ENCODE measurements at regions not wholly inside any gene's neighbourhood (a gene's known extent, or its start where the extent isn't known, plus 50 kb on each side); places are given as distances from the start of the nearest gene placed in this dataset.

GRCh38 chr2:41903474-41904135, 144.2 kb upstream of the PKDCC start:
- no peak for DNase-seq

DNA sequence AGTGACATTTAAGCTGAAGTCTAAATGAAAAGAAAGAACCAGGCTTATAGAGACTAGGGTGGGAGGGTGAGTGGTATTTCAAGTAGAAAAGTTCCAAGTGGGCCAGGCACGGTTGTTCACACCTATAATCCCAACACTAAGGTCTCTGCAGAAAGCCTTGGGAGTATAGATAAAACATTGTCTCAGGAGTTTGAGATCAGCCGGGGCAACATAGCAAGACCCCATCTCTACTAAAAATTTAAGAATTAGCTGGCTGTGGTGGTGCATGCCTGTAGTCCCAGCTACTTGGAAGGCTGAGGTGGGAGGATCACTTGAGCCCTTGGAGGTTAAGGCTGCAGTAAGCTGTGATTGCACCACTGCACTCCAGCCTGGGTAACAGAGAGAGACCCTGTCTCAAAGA, 143.4 kb upstream of the PKDCC start:
- no peak for DNase-seq

- no peak for DNase-seq
Observed at GRCh38 chr2:41905597-41906337, 142.1 kb upstream of the PKDCC start.

GRCh38 chr2:41906338-41906725, 141.5 kb upstream of the PKDCC start:
- DNase-seq = no peak

DNA sequence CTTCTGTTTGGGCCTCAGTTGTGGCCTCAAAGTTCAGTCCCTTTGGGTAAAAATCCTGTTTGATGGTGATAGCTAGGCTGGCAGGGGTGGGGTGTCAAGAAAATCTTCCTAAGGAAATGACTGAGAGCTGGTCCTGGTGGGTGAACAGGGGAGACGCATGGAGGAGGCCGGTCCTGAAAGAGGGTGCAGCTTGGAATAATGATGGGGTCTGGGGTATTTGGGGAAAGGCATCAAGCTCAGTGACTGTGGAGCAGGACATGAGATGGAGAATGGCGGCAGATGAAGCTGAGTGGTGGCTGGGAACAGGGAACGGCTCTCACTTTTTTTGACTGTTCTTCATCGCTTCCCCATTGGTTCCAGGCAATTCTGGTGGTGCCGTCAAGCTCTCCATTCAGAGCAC, 140.7 kb upstream of the PKDCC start:
- DNase-seq = no peak

DNA sequence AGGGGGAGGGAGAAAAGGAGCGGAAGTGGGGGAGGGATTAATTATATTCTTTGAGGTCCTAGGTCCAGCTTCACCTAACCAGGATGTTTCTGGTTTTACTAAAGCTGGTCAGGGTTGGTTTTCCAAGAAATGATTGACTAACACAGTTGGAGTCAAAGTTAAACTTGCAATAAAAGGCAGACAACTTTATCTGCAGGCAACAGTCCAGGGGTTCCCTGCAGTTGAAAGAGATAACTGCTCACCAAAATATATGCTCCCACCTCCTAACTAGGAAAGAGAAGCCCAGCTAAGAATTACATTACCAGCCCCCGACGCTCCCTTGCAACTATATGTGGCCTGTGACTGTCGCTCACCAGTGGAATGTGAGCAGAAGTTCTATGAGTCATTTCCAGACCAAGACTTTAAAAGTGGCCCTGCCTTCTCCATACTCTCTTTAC, 140.0 kb upstream of the PKDCC start:
- no peak for DNase-seq

GRCh38 chr2:41908349-41908748, 139.5 kb upstream of the PKDCC start:
- no peak for DNase-seq

- DNase-seq = no peak
Observed at GRCh38 chr2:41909584-41909983, 138.2 kb upstream of the PKDCC start.

- no peak for DNase-seq
Observed at GRCh38 chr2:41910126-41910525, 137.7 kb upstream of the PKDCC start.

- no peak for DNase-seq
Observed at GRCh38 chr2:41911033-41911432, 136.8 kb upstream of the PKDCC start.

GRCh38 chr2:41912337-41912736, 135.5 kb upstream of the PKDCC start:
- no peak for DNase-seq

GRCh38 chr2:41912776-41913175, 135.0 kb upstream of the PKDCC start:
- no peak for DNase-seq

GRCh38 chr2:41913311-41913710, 134.5 kb upstream of the PKDCC start:
- DNase-seq = no peak

- DNase-seq = no peak
Observed at GRCh38 chr2:41913921-41914609, 133.8 kb upstream of the PKDCC start.

- DNase-seq = no peak
Observed at GRCh38 chr2:41914936-41915335, 132.9 kb upstream of the PKDCC start.

- DNase-seq = no peak
Observed at GRCh38 chr2:41916177-41916576, 131.6 kb upstream of the PKDCC start.

DNA sequence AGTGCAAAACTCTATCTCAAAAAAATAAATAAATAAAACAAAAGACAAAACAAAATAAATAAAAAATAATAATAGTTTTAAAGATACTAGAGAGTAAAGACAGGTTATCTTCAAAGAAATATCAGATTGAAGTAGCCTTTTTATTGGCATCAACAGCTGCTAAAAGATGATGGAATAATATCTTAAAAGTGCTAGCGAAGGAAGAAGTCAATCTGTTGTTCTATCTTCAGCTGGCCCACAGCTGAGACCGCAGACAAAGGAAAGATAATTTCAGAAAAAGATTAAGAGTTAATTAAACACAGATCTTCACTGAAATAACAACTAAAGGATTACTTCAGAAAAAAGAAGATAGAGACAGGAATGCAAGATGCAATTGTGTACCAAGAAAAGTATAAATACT, 130.2 kb upstream of the PKDCC start:
- no peak for DNase-seq

- no peak for DNase-seq
Observed at GRCh38 chr2:41919135-41919534, 128.7 kb upstream of the PKDCC start.

GRCh38 chr2:41920181-41920580, 127.6 kb upstream of the PKDCC start:
- DNase-seq = no peak

DNA sequence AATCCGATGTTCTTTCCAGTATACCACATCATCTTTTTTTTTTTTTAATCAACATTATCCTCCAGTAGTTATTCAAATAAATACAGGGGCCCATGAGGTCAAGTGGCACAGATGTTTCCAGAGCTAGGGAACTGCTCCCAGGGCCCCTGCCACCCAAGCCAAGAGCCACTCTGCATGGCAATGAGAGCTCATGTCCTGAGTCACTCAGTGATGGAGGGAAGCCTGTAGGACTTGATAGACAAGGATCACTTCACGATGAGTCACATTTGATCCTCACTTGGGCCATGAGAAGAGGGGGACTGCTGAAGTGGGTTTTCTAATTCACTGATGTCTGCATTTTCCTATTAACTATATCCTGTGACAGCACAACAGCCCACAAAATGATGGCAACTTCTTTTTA, 127.0 kb upstream of the PKDCC start:
- DNase-seq = no peak

DNA sequence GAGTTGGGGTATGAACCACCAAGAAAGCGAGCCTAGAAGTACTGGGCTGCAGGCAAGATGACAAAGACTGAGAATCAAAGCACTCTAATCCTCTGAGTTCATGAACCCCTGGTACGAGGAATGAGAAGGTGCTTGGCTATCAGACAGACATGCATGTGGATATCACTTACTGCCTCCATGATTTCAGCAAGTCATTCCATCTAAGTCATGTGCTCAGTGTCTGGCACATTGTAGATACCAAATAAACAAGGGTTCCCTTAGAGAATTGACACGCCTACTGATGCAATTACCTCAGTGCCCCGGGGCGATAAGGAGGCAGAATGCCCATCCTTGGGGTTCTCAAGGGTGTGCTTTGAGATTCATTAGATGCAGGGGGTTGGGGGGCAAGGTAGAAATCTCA, 125.6 kb upstream of the PKDCC start:
- DNase-seq = no peak

GRCh38 chr2:41923156-41923786, 124.5 kb upstream of the PKDCC start:
- DNase-seq = no peak

DNA sequence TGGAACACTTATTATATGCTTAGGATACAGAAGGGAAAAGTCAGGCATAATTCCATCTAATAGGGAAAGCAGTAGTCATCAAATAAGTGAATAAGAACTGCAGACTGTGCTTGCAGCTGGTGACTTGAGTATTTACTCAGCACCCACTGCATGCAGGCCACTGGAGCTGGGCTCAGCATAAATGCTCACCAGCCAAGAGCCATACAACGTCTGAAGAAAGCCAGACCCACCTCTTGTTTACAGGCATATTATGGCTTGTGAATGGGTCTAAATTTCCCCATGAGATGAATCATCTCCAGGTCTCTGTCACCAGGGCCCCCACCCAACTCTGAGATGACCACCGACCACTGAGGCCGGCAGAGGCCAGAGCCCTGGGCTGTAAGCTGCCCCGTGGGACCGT, 123.8 kb upstream of the PKDCC start:
- no peak for DNase-seq

Measured in DMS153 (cell line).